ENCODE measurements at regions not wholly inside any gene's neighbourhood (a gene's known extent, or its start where the extent isn't known, plus 50 kb on each side); places are given as distances from the start of the nearest gene placed in this dataset.

- Mint-ChIP-seq H3K27me3 (no peaks in the 10 kb centered on the region), H3K4me1 (ENCODE audit: low read depth) (peaks cover 7% of the 10 kb centered on the region), H3K36me3 (ENCODE audit: insufficient read depth) (no peaks in the 10 kb centered on the region), H3K4me3 (ENCODE audit: low read depth) (no peak overlapping the region), H3K27ac (no peak overlapping the region), H3K9me3 (ENCODE audit: low read depth) (no peaks in the 10 kb centered on the region)
- TF ChIP-seq CTCF (IDR thresholded peaks at IDR 0.05; ENCODE audit: unreplicated experiment): no peak
- DNase-seq (ENCODE audit: low spot score, unreplicated experiment): no peak
These were observed 167.3 kb downstream of the TRMT11 start for GRCh38 chr6:126153661-126154060.

GRCh38 chr6:126156973-126157372 is 170.6 kb downstream of the TRMT11 start:
- no peaks in the 10 kb centered on the region for H3K27me3 Mint-ChIP-seq
- H3K9me3 Mint-ChIP-seq (ENCODE audit: low read depth): no peaks in the 10 kb centered on the region
- peaks cover 5% of the 10 kb centered on the region for H3K4me1 Mint-ChIP-seq (ENCODE audit: low read depth)
- no peak overlapping the region for H3K27ac Mint-ChIP-seq
- no peak for DNase-seq (ENCODE audit: low spot score, unreplicated experiment)
- no peak overlapping the region for H3K4me3 Mint-ChIP-seq (ENCODE audit: low read depth)
- peaks cover 3% of the 10 kb centered on the region for H3K36me3 Mint-ChIP-seq (ENCODE audit: insufficient read depth)
- TF ChIP-seq CTCF (IDR thresholded peaks at IDR 0.05; ENCODE audit: unreplicated experiment): no peak

- no peaks in the 10 kb centered on the region for H3K4me1 Mint-ChIP-seq (ENCODE audit: low read depth)
- peaks cover 2% of the 10 kb centered on the region for H3K27me3 Mint-ChIP-seq
- no peak for DNase-seq (ENCODE audit: low spot score, unreplicated experiment)
These were observed 172.2 kb upstream of the CENPW start for GRCh38 chr6:126167726-126168125.

GRCh38 chr6:126170433-126170832 is 169.5 kb upstream of the CENPW start:
- peaks cover 3% of the 10 kb centered on the region for H3K27me3 Mint-ChIP-seq
- H3K36me3 Mint-ChIP-seq (ENCODE audit: insufficient read depth): no peaks in the 10 kb centered on the region
- no peaks in the 10 kb centered on the region for H3K9me3 Mint-ChIP-seq (ENCODE audit: low read depth)
- no peaks in the 10 kb centered on the region for H3K4me1 Mint-ChIP-seq (ENCODE audit: low read depth)
- no peak overlapping the region for H3K27ac Mint-ChIP-seq
- TF ChIP-seq CTCF (IDR thresholded peaks at IDR 0.05; ENCODE audit: unreplicated experiment): no peak
- DNase-seq (ENCODE audit: low spot score, unreplicated experiment): no peak
- no peak overlapping the region for H3K4me3 Mint-ChIP-seq (ENCODE audit: low read depth)

More at GRCh38 chr6:126167726-126168125, 172.2 kb upstream of the CENPW start:
- no peak overlapping the region for H3K4me3 Mint-ChIP-seq (ENCODE audit: low read depth)
- no peak for TF ChIP-seq CTCF (IDR thresholded peaks at IDR 0.05; ENCODE audit: unreplicated experiment)
- H3K27ac Mint-ChIP-seq: no peak overlapping the region
- peaks cover 9% of the 10 kb centered on the region for H3K36me3 Mint-ChIP-seq (ENCODE audit: insufficient read depth)
- H3K9me3 Mint-ChIP-seq (ENCODE audit: low read depth): peaks cover 20% of the 10 kb centered on the region

GRCh38 chr6:126170978-126171382 is 168.9 kb upstream of the CENPW start:
- DNase-seq (ENCODE audit: low spot score, unreplicated experiment): no peak
- Mint-ChIP-seq H3K4me1 (ENCODE audit: low read depth) (no peaks in the 10 kb centered on the region), H3K4me3 (ENCODE audit: low read depth) (no peak overlapping the region), H3K27ac (no peak overlapping the region), H3K9me3 (ENCODE audit: low read depth) (no peaks in the 10 kb centered on the region), H3K36me3 (ENCODE audit: insufficient read depth) (no peaks in the 10 kb centered on the region), H3K27me3 (peaks cover 3% of the 10 kb centered on the region)
- TF ChIP-seq CTCF (IDR thresholded peaks at IDR 0.05; ENCODE audit: unreplicated experiment): peak; percentile 45

Measured in progenitor cell of endocrine pancreas (in vitro differentiated cells).